B cell (primary cell): ENCODE measurements at regions not wholly inside any gene's neighbourhood (a gene's known extent, or its start where the extent isn't known, plus 50 kb on each side); places are given as distances from the start of the nearest gene placed in this dataset.

ENCODE experiments used
- ATAC-seq: fragments of 200-7000 bp; cut with Tn5 transposase; one replicate; pipeline ENCODE4 v1.10.0; 2021; ENCODE audit warnings: low read depth, mild to moderate bottlenecking, moderate number of reproducible peaks, moderate library complexity
- CTCF ChIA-PET: fragments of 350-600 bp; sonication (Branson Sonifier 250); formaldehyde crosslinking; loops from one replicate; lab custom pipeline; 2021; ENCODE audit warnings: antibody characterized with exemption, inconsistent platforms; lab: Charles Lee
- POLR2A ChIA-PET: fragments of 350-600 bp; sonication (Branson Sonifier 250); formaldehyde crosslinking; loops from one replicate; lab custom pipeline; 2021; ENCODE audit warnings: antibody characterized with exemption; lab: Charles Lee
- DNase-seq: peaks from one replicate; pipeline ENCODE4 v3.0.0; 2013
- H2AFZ ChIP-seq: 2 replicates; pipeline ENCODE4 v1.6.1; 2012; ENCODE audit warnings: mild to moderate bottlenecking, low read depth, low read length; ENCODE audit not compliant: insufficient read depth, poor library complexity, severe bottlenecking
- H3K27ac ChIP-seq, 2 donors: 1 replicate in 1 of 2; 2 replicates in 1 of 2; pipeline ENCODE4 v1.5.1; 2012 to 2013; ENCODE audit warnings: low read length in 2 of 2, mild to moderate bottlenecking in 2 of 2, moderate library complexity in 1 of 2
- H3K27me3 ChIP-seq, 4 experiments: fragments of 200-600 bp in 1 of 4; sonication (generic) in 1 of 4; replicated peaks in 1 of 4; 1 replicate in 2 of 4; 2 replicates in 2 of 4; pipeline versions ENCODE4 v1.6.1 to v1.7.0; 2013 to 2016; ENCODE audit warnings: low read length in 3 of 4, mild to moderate bottlenecking in 2 of 4, mixed read lengths in 1 of 4, moderate library complexity in 1 of 4; ENCODE audit not compliant: insufficient read depth in 4 of 4, control insufficient read depth in 3 of 4; ENCODE audit errors: control extremely low read depth in 1 of 4
- H3K36me3 ChIP-seq, 2 experiments: replicated peaks in 1 of 2; 1 replicate in 1 of 2; 2 replicates in 1 of 2; pipeline versions ENCODE4 v1.6.1 to v1.7.1; 2013; ENCODE audit warnings: low read length in 1 of 2; ENCODE audit not compliant: insufficient read depth in 2 of 2, control insufficient read depth in 1 of 2; ENCODE audit errors: control extremely low read depth in 1 of 2, extremely low read depth in 1 of 2
- H3K4me1 ChIP-seq, 2 donors: fragments of 200-600 bp in 1 of 2; sonication (generic) in 1 of 2; 1 replicate in 1 of 2; 2 replicates in 1 of 2; pipeline versions ENCODE4 v1.5.1 to v1.6.1; 2013 to 2017; ENCODE audit warnings: low read length in 2 of 2; ENCODE audit not compliant: control insufficient read depth in 2 of 2, insufficient read depth in 2 of 2
- H3K4me2 ChIP-seq: replicated peaks from 2 replicates; pipeline ENCODE3; 2012; ENCODE audit warnings: mild to moderate bottlenecking, low read depth, low read length; ENCODE audit not compliant: poor library complexity, severe bottlenecking
- H3K4me3 ChIP-seq, 5 experiments: fragments of 200-600 bp in 1 of 5; sonication (generic) in 1 of 5; 1 replicate in 3 of 5; 2 replicates in 2 of 5; pipeline versions ENCODE4 v1.5.1 to v1.7.0; 2011 to 2016; ENCODE audit warnings: low read length in 4 of 5, mild to moderate bottlenecking in 4 of 5, low read depth in 2 of 5, control low read depth in 1 of 5, moderate library complexity in 1 of 5; ENCODE audit not compliant: insufficient read depth in 1 of 5; ENCODE audit errors: control extremely low read depth in 1 of 5, extremely low read depth in 1 of 5
- H3K79me2 ChIP-seq: fragments of 200-600 bp; sonication (generic); one replicate; pipeline ENCODE4 v1.6.0; 2016; ENCODE audit warnings: low read length; ENCODE audit not compliant: control insufficient read depth, insufficient read depth
- H3K9ac ChIP-seq: fragments of 200-600 bp; sonication (generic); 2 replicates; pipeline ENCODE4 v1.6.1; 2017; ENCODE audit warnings: mild to moderate bottlenecking, low read length, moderate library complexity
- H3K9me3 ChIP-seq, 3 donors: one replicate each; pipeline versions ENCODE4 v1.6.1 to v1.7.1; 2013; ENCODE audit warnings: low read length in 2 of 3; ENCODE audit not compliant: control insufficient read depth in 2 of 3, insufficient read depth in 1 of 3; ENCODE audit errors: control extremely low read depth in 1 of 3
- H4K20me1 ChIP-seq: 2 replicates; pipeline ENCODE4 v1.6.0; 2012; ENCODE audit warnings: mild to moderate bottlenecking, low read length; ENCODE audit not compliant: insufficient read depth, control insufficient read depth, poor library complexity, severe bottlenecking
- H3K27ac Mint-ChIP-seq: one replicate; pipeline ENCODE4 v1.8.0; 2021; ENCODE audit warnings: mixed read lengths
- H3K27me3 Mint-ChIP-seq: one replicate; pipeline ENCODE4 v1.8.0; 2021; ENCODE audit warnings: mixed read lengths
- H3K4me1 Mint-ChIP-seq: one replicate; pipeline ENCODE4 v1.8.0; 2021; ENCODE audit warnings: mixed read lengths
- H3K4me3 Mint-ChIP-seq: one replicate; pipeline ENCODE4 v1.8.0; 2021; ENCODE audit warnings: mixed read lengths
- H3K9me3 Mint-ChIP-seq: one replicate; pipeline ENCODE4 v1.8.0; 2022; ENCODE audit warnings: mixed read lengths; ENCODE audit not compliant: insufficient read depth
- EZH2 ChIP-seq: IDR thresholded peaks from 2 replicates; pipeline ENCODE4 v1.6.1; 2012; ENCODE audit warnings: borderline replicate concordance, low read depth, mild to moderate bottlenecking, moderate library complexity, low read length; ENCODE audit not compliant: insufficient read depth, poor library complexity, severe bottlenecking
- WGBS: methylation state at CpG from one replicate; pipeline ENCODE4 v1.1.5; 2013; ENCODE audit warnings: missing lambda C conversion rate; ENCODE audit not compliant: insufficient coverage; 5-methylcytosine and 5-hydroxymethylcytosine counted together
- intact Hi-C: fragments of 100-400 bp; cut with micrococcal nuclease; formaldehyde crosslinking; loops from one replicate; pipeline ENCODE4 v1.10.0; 2022
- TF ChIP-seq, protein P1 (sequence below): fragments of 200-600 bp; IDR thresholded peaks from one replicate; pipeline ENCODE4 v1.8.0; 2022; ENCODE audit warnings: antibody characterized with exemption, mild to moderate bottlenecking

GRCh38 chr7:67843001-67843565, 846.5 kb downstream of the TYW1 start:
- no peak overlapping the region for H3K27ac Mint-ChIP-seq
- WGBS: 72% methylated on average over 5 of the region's 6 CpGs
- H3K27me3 ChIP-seq: no peaks in the 10 kb centered on the region
- no peaks in the 10 kb centered on the region for H3K4me1 Mint-ChIP-seq
- H3K9me3 ChIP-seq: peaks cover 0 to 13% (median 0%) of the 10 kb centered on the region in 3 donors
- ATAC-seq (no peak), DNase-seq (no peak)
- no peaks in the 10 kb centered on the region for H3K9me3 Mint-ChIP-seq
- H2AFZ ChIP-seq: no peak overlapping the region
- intact Hi-C loops: no loop called here
- H3K4me2 ChIP-seq: no peak overlapping the region
- no peaks in the 10 kb centered on the region for H4K20me1 ChIP-seq
- TF ChIP-seq EZH2: no peak
- TF ChIP-seq, protein P1, sequence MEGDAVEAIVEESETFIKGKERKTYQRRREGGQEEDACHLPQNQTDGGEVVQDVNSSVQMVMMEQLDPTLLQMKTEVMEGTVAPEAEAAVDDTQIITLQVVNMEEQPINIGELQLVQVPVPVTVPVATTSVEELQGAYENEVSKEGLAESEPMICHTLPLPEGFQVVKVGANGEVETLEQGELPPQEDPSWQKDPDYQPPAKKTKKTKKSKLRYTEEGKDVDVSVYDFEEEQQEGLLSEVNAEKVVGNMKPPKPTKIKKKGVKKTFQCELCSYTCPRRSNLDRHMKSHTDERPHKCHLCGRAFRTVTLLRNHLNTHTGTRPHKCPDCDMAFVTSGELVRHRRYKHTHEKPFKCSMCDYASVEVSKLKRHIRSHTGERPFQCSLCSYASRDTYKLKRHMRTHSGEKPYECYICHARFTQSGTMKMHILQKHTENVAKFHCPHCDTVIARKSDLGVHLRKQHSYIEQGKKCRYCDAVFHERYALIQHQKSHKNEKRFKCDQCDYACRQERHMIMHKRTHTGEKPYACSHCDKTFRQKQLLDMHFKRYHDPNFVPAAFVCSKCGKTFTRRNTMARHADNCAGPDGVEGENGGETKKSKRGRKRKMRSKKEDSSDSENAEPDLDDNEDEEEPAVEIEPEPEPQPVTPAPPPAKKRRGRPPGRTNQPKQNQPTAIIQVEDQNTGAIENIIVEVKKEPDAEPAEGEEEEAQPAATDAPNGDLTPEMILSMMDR: no peak
- POLR2A ChIA-PET: no interaction called here
- no peaks in the 10 kb centered on the region for H3K79me2 ChIP-seq
- CTCF ChIA-PET: no interaction called here
- no peak overlapping the region for H3K9ac ChIP-seq
- H3K27me3 Mint-ChIP-seq: no peaks in the 10 kb centered on the region
- H3K4me3 Mint-ChIP-seq: no peak overlapping the region
- H3K27ac ChIP-seq: no peak overlapping the region
- H3K4me1 ChIP-seq: no peaks in the 10 kb centered on the region
- H3K36me3 ChIP-seq: no peaks in the 10 kb centered on the region
- no peak overlapping the region for H3K4me3 ChIP-seq

GRCh38 chr7:67843615-67844014, 847.0 kb downstream of the TYW1 start:
- Histone ChIP-seq H3K9me3 (peaks cover 0 to 13% (median 0%) of the 10 kb centered on the region in 3 donors), H3K4me2 (no peak overlapping the region), H3K27me3 (no peaks in the 10 kb centered on the region), H3K9ac (no peak overlapping the region), H3K27ac (no peak overlapping the region), H3K79me2 (no peaks in the 10 kb centered on the region), H2AFZ (no peak overlapping the region), H3K4me3 (no peak overlapping the region), H3K4me1 (no peaks in the 10 kb centered on the region), H4K20me1 (no peaks in the 10 kb centered on the region), H3K36me3 (no peaks in the 10 kb centered on the region)
- CTCF ChIA-PET: no interaction called here
- no peak overlapping the region for H3K4me3 Mint-ChIP-seq
- TF ChIP-seq EZH2: no peak
- TF ChIP-seq, protein P1: no peak
- no peaks in the 10 kb centered on the region for H3K9me3 Mint-ChIP-seq
- no peak overlapping the region for H3K27ac Mint-ChIP-seq
- intact Hi-C loops: no loop called here
- POLR2A ChIA-PET: no interaction called here
- no peak for ATAC-seq
- H3K27me3 Mint-ChIP-seq: no peaks in the 10 kb centered on the region
- WGBS: 70% methylated on average over 2 of the region's 4 CpGs
- no peaks in the 10 kb centered on the region for H3K4me1 Mint-ChIP-seq
- DNase-seq: no peak
